ENCODE measurements at regions not wholly inside any gene's neighbourhood (a gene's known extent, or its start where the extent isn't known, plus 50 kb on each side); places are given as distances from the start of the nearest gene placed in this dataset.

GRCh38 chr2:23034996-23035395 is 350.0 kb upstream of the KLHL29 start:
- no peak overlapping the region for H3K9ac ChIP-seq
- H3K79me2 ChIP-seq, result no peaks in the 10 kb centered on the region
- no peak for TF ChIP-seq CTCF (IDR thresholded peaks at IDR 0.05)
- no peaks in the 10 kb centered on the region for H3K36me3 ChIP-seq (ENCODE audit: control insufficient read depth, insufficient read depth, low read length)
- H3K4me1 ChIP-seq, result no peaks in the 10 kb centered on the region
- no peak overlapping the region for H2AFZ ChIP-seq
- H3K27ac ChIP-seq, result no peak overlapping the region
- no peaks in the 10 kb centered on the region for H3K27me3 ChIP-seq (ENCODE audit: control insufficient read depth, insufficient read depth, low read length)
- H3K4me3 ChIP-seq (ENCODE audit: low read depth, low read length), result no peak overlapping the region
- H3K4me2 ChIP-seq (ENCODE audit: low read length), result no peak overlapping the region
- H3K9me3 ChIP-seq (ENCODE audit: control insufficient read depth, low read length), result no peaks in the 10 kb centered on the region

GRCh38 chr2:23036629-23037028 is 348.4 kb upstream of the KLHL29 start:
- Histone ChIP-seq H3K9ac (no peak overlapping the region), H3K36me3 (ENCODE audit: control insufficient read depth, insufficient read depth, low read length) (no peaks in the 10 kb centered on the region), H3K27me3 (ENCODE audit: control insufficient read depth, insufficient read depth, low read length) (no peaks in the 10 kb centered on the region), H3K4me2 (ENCODE audit: low read length) (no peak overlapping the region), H3K79me2 (no peaks in the 10 kb centered on the region), H3K9me3 (ENCODE audit: control insufficient read depth, low read length) (no peaks in the 10 kb centered on the region), H3K27ac (no peak overlapping the region), H3K4me3 (ENCODE audit: low read depth, low read length) (no peak overlapping the region), H3K4me1 (no peaks in the 10 kb centered on the region), H2AFZ (no peak overlapping the region)
- TF ChIP-seq CTCF (IDR thresholded peaks at IDR 0.05), result no peak

- Histone ChIP-seq H3K9ac (no peak overlapping the region), H3K4me2 (ENCODE audit: low read length) (no peak overlapping the region), H3K27ac (no peak overlapping the region), H3K79me2 (no peaks in the 10 kb centered on the region), H3K9me3 (ENCODE audit: control insufficient read depth, low read length) (no peaks in the 10 kb centered on the region), H3K27me3 (ENCODE audit: control insufficient read depth, insufficient read depth, low read length) (no peaks in the 10 kb centered on the region), H2AFZ (no peak overlapping the region), H3K4me3 (ENCODE audit: low read depth, low read length) (no peak overlapping the region), H3K4me1 (no peaks in the 10 kb centered on the region), H3K36me3 (ENCODE audit: control insufficient read depth, insufficient read depth, low read length) (no peaks in the 10 kb centered on the region)
- no peak for TF ChIP-seq CTCF (IDR thresholded peaks at IDR 0.05)
Measured at GRCh38 chr2:23037596-23037995, 347.4 kb upstream of the KLHL29 start.

GRCh38 chr2:23041443-23041842 is 343.5 kb upstream of the KLHL29 start:
- no peaks in the 10 kb centered on the region for H3K36me3 ChIP-seq (ENCODE audit: control insufficient read depth, insufficient read depth, low read length)
- H3K27ac ChIP-seq, result no peak overlapping the region
- no peak for TF ChIP-seq CTCF (IDR thresholded peaks at IDR 0.05)
- H2AFZ ChIP-seq, result no peak overlapping the region
- no peak overlapping the region for H3K4me2 ChIP-seq (ENCODE audit: low read length)
- H3K4me1 ChIP-seq, result no peaks in the 10 kb centered on the region
- no peaks in the 10 kb centered on the region for H3K9me3 ChIP-seq (ENCODE audit: control insufficient read depth, low read length)
- no peak overlapping the region for H3K4me3 ChIP-seq (ENCODE audit: low read depth, low read length)
- no peak overlapping the region for H3K9ac ChIP-seq
- H3K79me2 ChIP-seq, result no peaks in the 10 kb centered on the region
- H3K27me3 ChIP-seq (ENCODE audit: control insufficient read depth, insufficient read depth, low read length), result no peaks in the 10 kb centered on the region

- Histone ChIP-seq H3K4me1 (no peaks in the 10 kb centered on the region), H3K9ac (no peak overlapping the region), H3K27ac (no peak overlapping the region), H3K4me2 (ENCODE audit: low read length) (no peak overlapping the region), H3K27me3 (ENCODE audit: control insufficient read depth, insufficient read depth, low read length) (no peaks in the 10 kb centered on the region), H3K79me2 (no peaks in the 10 kb centered on the region), H3K36me3 (ENCODE audit: control insufficient read depth, insufficient read depth, low read length) (no peaks in the 10 kb centered on the region), H3K4me3 (ENCODE audit: low read depth, low read length) (no peak overlapping the region), H2AFZ (no peak overlapping the region), H3K9me3 (ENCODE audit: control insufficient read depth, low read length) (no peaks in the 10 kb centered on the region)
- TF ChIP-seq CTCF (IDR thresholded peaks at IDR 0.05), result no peak
Measured at GRCh38 chr2:23042216-23042906, 342.6 kb upstream of the KLHL29 start.

Measured in parathyroid adenoma (tissue), 2 donors.